GM23338 (cell line): ENCODE measurements at regions not wholly inside any gene's neighbourhood (a gene's known extent, or its start where the extent isn't known, plus 50 kb on each side); places are given as distances from the start of the nearest gene placed in this dataset.

Experiments
- ATAC-seq: fragments of 200-7000 bp; cut with Tn5 transposase; 3 replicates; pipeline ENCODE4 v1.9.1; 2020
- DNase-seq: peaks from one replicate; pipeline ENCODE4 v3.0.0-alpha.2; 2015; ENCODE audit warnings: low spot score
- H2AFZ ChIP-seq: fragments of 200-600 bp; sonication (generic); 2 replicates; pipeline ENCODE4 v1.8.0; 2016; ENCODE audit warnings: antibody characterized with exemption, mild to moderate bottlenecking, moderate library complexity
- H3F3A ChIP-seq: fragments of 200-600 bp; sonication (generic); replicated peaks from 2 replicates; pipeline ENCODE4 v1.8.0; 2017; ENCODE audit warnings: antibody characterized with exemption, mixed run types, low read depth
- H3K27ac ChIP-seq: fragments of 200-600 bp; sonication (generic); 2 replicates; pipeline ENCODE4 v1.6.1; 2016; ENCODE audit warnings: low read depth
- H3K27me3 ChIP-seq: fragments of 200-600 bp; sonication (generic); 2 replicates; pipeline ENCODE4 v1.8.0; 2016; ENCODE audit warnings: mild to moderate bottlenecking, mixed run types, moderate library complexity; ENCODE audit not compliant: insufficient read depth
- H3K36me3 ChIP-seq: fragments of 200-600 bp; sonication (generic); 2 replicates; pipeline ENCODE4 v1.8.0; 2016; ENCODE audit warnings: mild to moderate bottlenecking; ENCODE audit not compliant: insufficient read depth
- H3K4me1 ChIP-seq: fragments of 200-600 bp; sonication (generic); 2 replicates; pipeline ENCODE4 v1.8.0; 2016; ENCODE audit warnings: mild to moderate bottlenecking, moderate library complexity; ENCODE audit not compliant: insufficient read depth
- H3K4me2 ChIP-seq: fragments of 200-600 bp; sonication (generic); 2 replicates; pipeline ENCODE4 v1.7.1; 2017; ENCODE audit warnings: mixed run types
- H3K4me3 ChIP-seq: fragments of 200-600 bp; sonication (generic); 2 replicates; pipeline ENCODE4 v1.6.1; 2016; ENCODE audit warnings: mixed run types
- H3K79me2 ChIP-seq: fragments of 200-600 bp; sonication (generic); replicated peaks from 2 replicates; pipeline ENCODE4 v1.8.0; 2017; ENCODE audit warnings: mild to moderate bottlenecking; ENCODE audit not compliant: insufficient read depth
- H3K9me2 ChIP-seq: fragments of 200-600 bp; sonication (generic); 2 replicates; pipeline ENCODE4 v1.8.0; 2017; ENCODE audit not compliant: insufficient read depth
- H4K20me1 ChIP-seq: fragments of 200-600 bp; sonication (generic); replicated peaks from 2 replicates; pipeline ENCODE4 v1.8.0; 2017; ENCODE audit warnings: mild to moderate bottlenecking; ENCODE audit not compliant: insufficient read depth
- H3K27ac Mint-ChIP-seq: 2 replicates; pipeline ENCODE4 v1.8.0; 2020; ENCODE audit warnings: inconsistent platforms, mild to moderate bottlenecking, moderate library complexity, mixed read lengths
- H3K27me3 Mint-ChIP-seq: 3 replicates; pipeline ENCODE4 v1.8.0; 2022; ENCODE audit warnings: low read depth, mild to moderate bottlenecking, moderate library complexity, mixed read lengths, inconsistent platforms; ENCODE audit not compliant: insufficient read depth, poor library complexity
- H3K36me3 Mint-ChIP-seq: 3 replicates; pipeline ENCODE4 v1.8.0; 2021; ENCODE audit warnings: low read depth, mild to moderate bottlenecking, inconsistent platforms, moderate library complexity, mixed read lengths
- H3K4me1 Mint-ChIP-seq: 3 replicates; pipeline ENCODE4 v1.8.0; 2020; ENCODE audit warnings: mild to moderate bottlenecking, inconsistent platforms, mixed read lengths
- H3K4me3 Mint-ChIP-seq: 3 replicates; pipeline ENCODE4 v1.8.0; 2021; ENCODE audit warnings: moderate library complexity, mild to moderate bottlenecking, inconsistent platforms, mixed read lengths
- H3K9me3 Mint-ChIP-seq: 3 replicates; pipeline ENCODE4 v1.8.0; 2020; ENCODE audit warnings: moderate library complexity, mild to moderate bottlenecking, inconsistent platforms, mixed read lengths
- CTCF ChIP-seq, 2 experiments: fragments of 200-600 bp in 1 of 2; sonication (generic) in 1 of 2; conservative IDR thresholded peaks; 2 replicates each; pipeline versions ENCODE4 v1.5.1 to v1.6.1; 2016 to 2017; ENCODE audit warnings: antibody characterized with exemption in 2 of 2, low read depth in 2 of 2, mild to moderate bottlenecking in 2 of 2, moderate library complexity in 1 of 2
- ETS1 ChIP-seq: IDR thresholded peaks from 2 replicates; pipeline ENCODE4 v1.6.1; 2016; ENCODE audit warnings: antibody characterized with exemption
- EZH2phosphoT487 ChIP-seq: fragments of 200-600 bp; sonication (generic); IDR thresholded peaks from one replicate; pipeline ENCODE4 v1.8.1; 2018; ENCODE audit warnings: antibody characterized with exemption; ENCODE audit not compliant: unreplicated experiment
- ZNF331 ChIP-seq: fragments of 250-450 bp; sonication (Bioruptor Pico); IDR thresholded peaks from 2 replicates; pipeline ENCODE4 v1.5.0; 2020; ENCODE audit warnings: low read depth, mild to moderate bottlenecking, moderate library complexity
- ZNF462 ChIP-seq: fragments of 250-450 bp; sonication (Bioruptor Pico); IDR thresholded peaks from 2 replicates; pipeline ENCODE4 v1.5.0; 2020; ENCODE audit warnings: mild to moderate bottlenecking, moderate library complexity

- Histone ChIP-seq H3K4me1 (peaks cover 14% of the 10 kb centered on the region), H3K9me2 (no peaks in the 10 kb centered on the region), H3K79me2 (no peaks in the 10 kb centered on the region), H3K27ac (no peak overlapping the region), H3K36me3 (peaks cover 6% of the 10 kb centered on the region; the same call in 1 of the 2 replicates), H4K20me1 (no peaks in the 10 kb centered on the region), H3K4me2 (no peak overlapping the region), H3F3A (peaks cover 8% of the 10 kb centered on the region; the same call in 1 of the 2 replicates), H3K4me3 (no peak overlapping the region), H3K27me3 (no peaks in the 10 kb centered on the region), H2AFZ (no peak overlapping the region)
- TF ChIP-seq EZH2phosphoT487 (no peak), ZNF462 (CRISPR knock-in tag) (no peak), ZNF331 (CRISPR knock-in tag) (no peak), CTCF (conservative IDR thresholded peaks at IDR 0.05; ENCODE audit: low read depth in 2 of 2) (no peak), ETS1 (no peak)
- Mint-ChIP-seq H3K4me3 (no peak overlapping the region), H3K27ac (no peak overlapping the region), H3K36me3 (peaks cover 40% of the 10 kb centered on the region), H3K9me3 (peaks cover 34% of the 10 kb centered on the region), H3K4me1 (peaks cover 15% of the 10 kb centered on the region), H3K27me3 (no peaks in the 10 kb centered on the region)
- DNase-seq (no peak), ATAC-seq (no peak)
Measured at GRCh38 chr18:42657551-42657950, 457.9 kb downstream of the RIT2 start.
